ENCODE measurements at regions not wholly inside any gene's neighbourhood (a gene's known extent, or its start where the extent isn't known, plus 50 kb on each side); places are given as distances from the start of the nearest gene placed in this dataset.

- intact Hi-C loops (cut with micrococcal nuclease), result loop anchor here (5.0 kb wide), 4 partner anchors 73 to 1112 kb away; partner anchors contain the start of genes EIF4G2, GALNT18 and ZBED5
- peak overlapping the region; percentile 38; the same call in 1 of the 2 replicates for H3K27ac ChIP-seq (ENCODE audit: low read depth, low read length)
Observed at GRCh38 chr11:10930224-10930971, 72.5 kb upstream of the ZBED5 start.

More at GRCh38 chr11:10930224-10930971, 72.5 kb upstream of the ZBED5 start:
- ChIA-PET RAD21 (ENCODE audit: low non-redundant PET in 1 of 2, low total read pairs in 2 of 2, uncharacterized antibody in 2 of 2, unreplicated experiment in 2 of 2) (interaction anchor here in 1 of 2 experiments (0.8 kb wide), 1 partner anchor 121 kb away, joined by 3 read pairs; no protein-coding TSS in a partner anchor), CTCF (interaction anchor here (0.6 to 1.2 kb wide), 3 partner anchors 80 to 857 kb away, joined by 3 to 5 read pairs (median 4); no protein-coding TSS in a partner anchor), POLR2A (no interaction called here)
- DNase-seq (ENCODE audit: low read depth, low spot score), result no peak
- ATAC-seq, result no peak
- H3K27me3 ChIP-seq (ENCODE audit: insufficient read depth, low read length), result no peaks in the 10 kb centered on the region
- no peak for TF ChIP-seq ELF1 (IDR thresholded peaks at IDR 0.05; ENCODE audit: borderline replicate concordance, low read depth)
- TF ChIP-seq RAD21 (IDR thresholded peaks at IDR 0.05; ENCODE audit: low read depth), result no peak
- TF ChIP-seq POLR2A (IDR thresholded peaks at IDR 0.05; ENCODE audit: borderline replicate concordance, extremely low read depth, insufficient read depth, insufficient read length), result no peak
- TF ChIP-seq CBX3 (IDR thresholded peaks at IDR 0.05; ENCODE audit: low read depth), result no peak
- TF ChIP-seq MAX (IDR thresholded peaks at IDR 0.05), result no peak
- TF ChIP-seq POLR2AphosphoS5 (IDR thresholded peaks at IDR 0.05; ENCODE audit: low read depth, low read length), result no peak
- no peak for TF ChIP-seq REST (IDR thresholded peaks at IDR 0.05; ENCODE audit: low read depth)
- TF ChIP-seq ZBTB33 (IDR thresholded peaks at IDR 0.05; ENCODE audit: extremely low read depth, insufficient replicate concordance, low read length), result no peak
- H3K9me3 ChIP-seq (ENCODE audit: control insufficient read depth in 1 of 2, insufficient read depth in 1 of 2, low read depth in 1 of 2, low read length in 2 of 2), result no peaks in the 10 kb centered on the region
- H3K79me2 ChIP-seq (ENCODE audit: insufficient read depth, low read length), result no peaks in the 10 kb centered on the region
- H3K4me1 ChIP-seq (ENCODE audit: control insufficient read depth in 1 of 2, insufficient read depth in 2 of 2, low read length in 2 of 2), result peaks cover 9 to 39% of the 10 kb centered on the region in 2 experiments
- H4K20me1 ChIP-seq (ENCODE audit: insufficient read depth), result no peaks in the 10 kb centered on the region
- H3K9ac ChIP-seq (ENCODE audit: low read length), result peak overlapping the region; percentile 66
- BruUV-seq (replicated peaks), result no TSS peak
- H3K4me2 ChIP-seq (ENCODE audit: low read length), result peak overlapping the region; percentile 99
- H3K9me2 ChIP-seq (ENCODE audit: insufficient read depth), result no peaks in the 10 kb centered on the region
- H2AFZ ChIP-seq (ENCODE audit: low read depth, low read length, poor library complexity, severe bottlenecking), result no peak overlapping the region
- H3K36me3 ChIP-seq (ENCODE audit: control insufficient read depth in 1 of 2, insufficient read depth in 2 of 2, low read length in 2 of 2), result no peaks in the 10 kb centered on the region
- H3K4me3 ChIP-seq (replicated peaks in 1 of 2; ENCODE audit: low read depth in 1 of 2, low read length in 2 of 2), result peak overlapping the region in 1 of 2 experiments; percentile 66; a peak in 3 of 4 replicates

Data from HCT116 (cell line).